Inflammatory macrophage treated with lipopolysaccharide for 1 hour (primary cell): ENCODE measurements at regions not wholly inside any gene's neighbourhood (a gene's known extent, or its start where the extent isn't known, plus 50 kb on each side); places are given as distances from the start of the nearest gene placed in this dataset.

ENCODE experiments used
- DNase-seq, 2 donors: peaks; one replicate each; pipeline ENCODE4 v3.0.0-alpha.2; 2020 to 2022

DNA sequence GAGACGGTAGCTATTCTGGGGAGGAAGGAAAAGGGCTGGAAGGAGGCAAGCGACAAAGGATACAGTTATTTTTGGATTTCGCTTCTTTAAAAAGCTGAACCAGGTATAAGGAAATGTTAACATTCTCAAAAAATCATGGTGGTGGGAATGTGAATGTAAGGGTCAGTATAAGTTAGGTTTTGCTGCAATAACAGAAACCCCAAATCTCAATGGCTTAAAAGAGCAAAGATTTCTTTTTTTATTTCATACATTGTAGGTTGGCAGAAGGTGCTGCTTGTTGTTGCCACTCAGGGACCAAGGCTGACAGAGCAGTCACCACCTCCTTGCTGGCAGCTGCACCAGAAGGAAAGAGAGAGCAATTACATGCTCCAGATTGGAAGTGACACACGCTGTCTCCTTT lies 176.3 kb upstream of the LPP start:
- DNase-seq, result no peak

DNA sequence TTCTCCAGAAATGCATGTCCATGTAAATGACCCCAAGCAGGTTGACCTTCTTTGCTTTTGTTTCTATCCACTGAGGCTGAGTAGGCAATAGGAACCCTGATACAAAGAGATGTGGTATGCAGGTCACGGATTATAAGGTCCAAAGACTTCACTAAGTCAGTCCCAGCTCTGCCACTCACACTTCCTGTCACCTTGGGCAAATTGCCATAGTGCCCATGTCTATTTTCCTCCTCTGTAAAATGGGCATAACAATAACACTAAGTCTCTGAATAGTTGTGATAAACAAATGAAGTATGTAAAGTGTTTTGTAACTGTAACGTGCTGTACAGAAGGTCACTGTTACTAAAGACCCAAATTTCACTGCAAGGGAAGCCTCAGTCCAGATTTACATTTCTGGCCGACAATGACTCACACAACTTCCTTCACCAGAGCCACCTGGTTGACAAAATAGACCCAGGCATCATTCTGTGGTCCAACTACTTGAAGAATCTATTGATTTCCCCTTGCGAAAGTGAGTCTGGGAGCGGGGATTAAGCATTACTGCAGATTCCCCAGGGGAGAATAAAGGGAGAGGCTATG lies 175.4 kb upstream of the LPP start:
- no peak for DNase-seq

DNA sequence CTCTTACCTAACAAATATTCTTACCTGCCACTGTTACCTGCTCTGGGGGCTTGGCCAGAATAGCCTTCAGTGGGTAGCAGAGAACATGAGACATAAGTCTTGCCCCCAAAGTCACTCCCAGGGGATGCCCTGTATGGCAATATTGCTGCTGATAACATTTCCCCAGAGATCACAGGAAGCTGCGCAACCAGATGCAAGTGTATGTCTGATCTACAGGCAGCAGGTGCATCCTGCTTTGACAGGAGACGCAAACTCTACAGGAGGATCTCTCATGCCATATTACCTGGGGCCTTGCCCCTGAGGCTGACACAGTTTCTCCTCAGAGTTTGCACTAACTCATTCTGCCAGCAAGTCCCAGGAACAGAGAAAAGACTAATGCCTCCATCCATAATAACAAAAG lies 174.4 kb upstream of the LPP start:
- DNase-seq, result no peak

DNA sequence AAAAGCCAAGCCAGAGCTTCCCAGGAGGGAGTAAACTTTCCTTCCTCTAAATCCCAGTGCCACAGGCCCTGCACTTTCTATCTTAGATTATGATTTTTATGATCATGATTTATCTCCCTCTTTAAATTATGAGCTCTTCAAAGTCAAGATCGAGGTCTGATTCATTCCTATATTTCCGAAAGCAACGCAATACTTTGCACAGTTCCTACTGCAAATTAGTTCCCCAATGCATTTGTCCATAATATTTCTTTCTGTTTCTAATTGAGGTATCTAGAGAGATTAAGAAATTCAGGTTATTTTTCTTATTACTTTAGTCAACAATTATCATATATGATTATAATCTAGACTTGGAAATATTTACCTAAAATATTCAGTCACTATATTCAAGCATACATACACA lies 173.1 kb upstream of the LPP start:
- DNase-seq, result peak in 1 of 2 donors; percentile 48

DNA sequence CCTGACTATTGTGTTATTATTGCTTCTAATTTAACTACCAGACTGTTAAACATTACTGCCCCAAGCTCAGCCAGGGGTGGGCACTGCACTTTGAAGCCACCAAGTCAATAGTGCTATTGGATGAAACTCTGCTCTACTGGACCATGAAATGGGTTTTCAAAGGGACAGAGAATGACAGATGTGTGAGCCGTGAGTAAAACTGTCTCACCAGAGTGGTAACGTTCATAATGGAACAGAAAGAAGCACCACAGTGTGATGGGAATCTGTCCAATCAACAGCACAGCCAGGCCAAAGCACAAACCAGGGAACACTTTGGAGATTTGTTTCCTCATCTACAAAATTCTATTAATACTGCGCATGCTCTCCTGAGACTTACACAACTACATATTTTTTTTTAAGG lies 171.8 kb upstream of the LPP start:
- DNase-seq, result no peak

DNA sequence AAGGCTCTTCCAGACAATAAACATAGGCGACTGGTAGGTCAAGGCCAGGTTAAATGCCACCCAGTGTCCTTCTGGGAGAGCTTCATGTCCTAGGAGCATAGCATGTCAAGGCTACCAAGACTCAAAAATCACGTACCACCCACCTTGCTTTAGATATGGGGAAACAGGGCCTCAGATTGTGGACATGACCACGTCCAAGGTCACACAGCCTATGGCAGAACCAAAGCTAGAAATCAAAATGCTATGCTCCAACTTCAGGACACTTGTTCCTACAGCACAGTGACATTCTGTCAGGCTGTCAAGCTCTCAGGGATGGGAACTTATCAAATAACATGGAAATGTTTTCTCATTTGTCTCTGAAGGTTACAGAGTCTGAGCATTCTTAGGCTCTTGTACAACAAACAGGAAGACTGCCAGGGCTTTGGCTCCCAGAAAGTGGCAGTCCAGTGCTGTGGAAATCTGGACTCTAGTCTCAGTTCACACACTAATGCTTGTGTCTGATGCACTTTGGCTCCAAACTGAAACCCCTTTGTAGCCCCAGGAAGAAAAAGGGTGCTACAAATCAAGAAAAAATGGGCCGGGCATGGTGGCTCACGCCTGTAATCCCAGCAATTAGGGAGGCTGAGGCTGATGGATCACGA lies 170.4 kb upstream of the LPP start:
- no peak for DNase-seq

- no peak for DNase-seq
Measured at GRCh38 chr3:187985647-187986046, 168.3 kb upstream of the LPP start.

- DNase-seq, result peak; percentile 73 to 85
Measured at GRCh38 chr3:187986514-187986934, 167.4 kb upstream of the LPP start.

DNA sequence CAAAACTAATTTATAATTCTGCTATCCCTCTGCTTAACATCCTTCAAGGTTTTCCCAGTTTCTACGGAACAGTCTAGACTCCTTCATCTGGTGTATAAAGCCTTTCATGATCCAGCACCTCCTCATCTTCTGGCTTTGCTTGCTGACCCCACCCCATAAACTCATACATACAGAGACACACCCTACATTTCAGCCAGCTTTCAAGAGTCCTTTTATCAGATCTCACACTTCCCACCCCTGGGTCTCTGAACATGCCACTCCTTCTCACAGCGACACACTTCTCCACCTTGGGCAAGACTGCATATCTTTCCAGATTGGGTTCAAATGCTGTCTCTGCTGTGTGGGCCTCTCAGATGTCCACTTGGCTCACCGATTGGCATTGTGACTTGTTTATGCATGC lies 166.8 kb upstream of the LPP start:
- no peak for DNase-seq

DNA sequence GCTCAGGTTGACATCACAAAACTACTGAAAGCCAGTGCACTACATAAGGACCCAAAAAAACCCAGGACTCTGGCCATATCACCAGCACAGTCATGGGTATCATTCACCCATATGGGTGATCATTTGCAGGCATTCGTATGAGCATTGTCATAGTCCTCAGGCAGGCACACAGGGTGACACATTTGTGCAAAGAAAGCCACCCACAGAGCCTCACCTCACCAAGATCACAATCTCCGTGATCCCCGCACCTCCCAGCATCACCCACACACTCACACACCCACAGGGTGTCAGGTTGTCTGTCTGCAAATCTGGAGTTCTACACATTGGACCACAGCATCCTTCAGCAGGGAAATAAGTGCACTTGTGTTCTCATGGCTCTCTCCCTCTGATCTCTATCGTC lies 166.0 kb upstream of the LPP start:
- DNase-seq, result no peak

- DNase-seq, result no peak
Measured at GRCh38 chr3:187989575-187990153, 164.3 kb upstream of the LPP start.

- DNase-seq, result no peak
Measured at GRCh38 chr3:187992609-187993008, 161.3 kb upstream of the LPP start.

DNA sequence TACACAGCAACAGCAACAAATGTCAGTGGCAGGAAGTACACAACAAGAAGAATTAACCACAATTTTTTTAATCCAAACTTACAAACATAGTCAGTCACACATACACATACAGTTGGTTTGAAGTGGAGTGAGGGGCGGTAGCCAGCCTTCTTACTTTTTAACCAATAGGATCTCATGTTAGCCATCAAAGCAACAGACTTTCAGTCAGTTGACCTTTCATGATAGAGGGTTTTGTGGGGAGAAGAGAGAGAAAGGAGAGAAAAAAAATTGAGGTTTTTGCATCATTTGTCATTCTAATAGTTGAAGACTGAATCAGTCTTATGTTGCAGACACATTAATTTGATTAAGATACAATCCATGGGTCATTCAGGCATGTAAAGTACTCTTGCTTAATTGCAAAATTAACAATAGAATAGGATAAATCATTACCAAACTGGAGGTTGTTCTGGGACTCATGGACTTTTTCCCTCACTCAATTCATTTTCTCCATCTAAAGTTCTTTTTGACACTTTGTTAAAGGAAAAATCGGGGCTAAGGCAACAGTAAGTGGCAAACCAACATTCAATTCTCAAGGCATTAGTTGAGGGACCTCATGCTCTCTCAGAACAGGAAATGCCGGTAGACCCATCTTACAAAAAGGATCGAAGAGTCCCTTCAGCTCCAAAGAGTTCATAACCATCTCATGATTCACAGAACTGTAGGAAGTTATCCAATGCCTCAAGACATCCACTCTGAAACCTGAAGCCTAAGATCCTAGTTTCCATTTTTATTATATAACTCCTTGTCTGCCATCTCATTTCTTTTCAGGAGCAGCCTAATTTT lies 159.5 kb upstream of the LPP start:
- no peak for DNase-seq

DNA sequence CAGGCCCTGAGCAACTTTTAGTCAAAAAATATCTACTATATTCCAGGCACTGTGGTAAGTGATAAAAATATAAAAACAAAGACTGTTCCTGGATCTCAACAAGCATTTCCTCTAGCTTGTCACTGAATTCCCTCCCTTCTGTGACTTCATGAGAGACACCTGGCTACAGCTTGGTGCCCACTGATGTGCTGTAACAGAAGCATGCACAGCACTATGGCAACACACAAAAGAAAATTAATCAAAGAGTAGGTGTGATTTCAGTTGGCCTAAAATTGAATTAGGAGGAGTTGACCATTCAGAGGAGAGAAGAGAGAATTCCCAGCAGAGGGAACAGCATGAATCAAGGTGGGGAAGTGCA lies 158.9 kb upstream of the LPP start:
- DNase-seq, result no peak

DNA sequence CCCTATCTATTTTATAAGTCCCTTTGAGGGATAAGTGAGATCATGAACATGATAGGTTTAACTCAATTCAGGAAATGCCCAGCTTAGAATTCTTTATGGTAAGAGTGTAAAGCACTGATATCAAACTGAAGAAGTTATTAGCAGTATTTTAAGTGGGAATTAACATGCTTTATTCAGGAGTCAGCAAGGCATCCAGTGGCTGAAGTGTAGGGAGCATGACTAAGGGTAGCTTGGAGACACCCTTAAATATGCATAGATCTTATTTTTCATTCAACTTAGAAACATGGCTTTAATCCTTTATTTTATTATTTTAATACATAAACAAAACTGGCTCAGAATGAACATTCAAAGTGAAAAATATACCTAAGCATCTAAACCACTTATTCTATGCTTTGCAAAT lies 158.3 kb upstream of the LPP start:
- DNase-seq, result no peak

DNA sequence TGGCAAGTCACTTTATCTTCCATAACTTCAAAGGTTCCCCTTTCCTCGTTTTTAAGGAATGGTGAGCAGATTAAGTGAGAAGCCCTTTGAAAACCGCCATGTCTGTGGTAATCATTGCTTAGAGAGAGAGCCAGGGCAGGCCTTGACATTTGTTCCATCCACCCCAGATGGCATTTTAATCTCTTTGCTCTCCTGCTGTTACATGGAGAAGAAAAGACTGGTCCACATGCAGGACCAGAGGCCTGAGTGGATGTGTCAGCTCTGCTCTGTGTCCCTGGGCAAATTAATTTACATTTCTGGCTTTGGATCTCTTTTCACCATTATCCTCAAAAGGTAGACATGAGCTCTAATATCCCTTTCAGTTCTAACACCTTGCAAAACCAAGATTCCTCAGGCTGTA lies 157.3 kb upstream of the LPP start:
- DNase-seq, result no peak

- no peak for DNase-seq
Measured at GRCh38 chr3:187997490-187997889, 156.5 kb upstream of the LPP start.

DNA sequence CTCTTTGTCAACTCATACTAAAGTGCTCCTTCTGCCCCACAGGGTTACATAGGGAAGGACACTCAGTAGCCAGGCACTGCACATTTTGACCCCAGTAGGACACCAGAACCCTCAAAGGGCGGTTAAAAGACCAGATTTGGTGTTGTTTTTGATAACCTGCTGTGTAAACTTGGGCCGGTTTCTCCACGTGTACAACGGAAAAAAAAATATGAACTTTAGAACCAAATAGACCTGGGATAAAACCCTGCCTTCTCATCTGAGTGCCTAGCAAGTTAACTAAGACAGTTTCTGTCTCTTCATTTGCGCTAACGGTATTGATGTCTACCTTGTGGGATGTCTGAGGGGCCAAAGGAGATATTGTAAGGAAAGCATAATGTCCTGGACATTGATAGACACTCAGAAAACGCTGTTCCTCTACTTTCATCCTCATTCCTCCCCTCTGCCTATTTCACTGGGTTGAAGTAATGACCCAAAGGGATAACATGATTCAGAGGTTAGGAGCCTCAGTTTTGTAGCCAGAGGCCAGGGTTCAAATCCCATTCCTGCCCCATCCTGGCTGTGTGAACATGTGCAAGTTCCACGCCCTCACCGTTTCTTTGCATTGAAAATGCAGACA lies 155.9 kb upstream of the LPP start:
- DNase-seq, result no peak

GRCh38 chr3:187998611-187999010 lies 155.3 kb upstream of the LPP start:
- DNase-seq, result no peak

DNA sequence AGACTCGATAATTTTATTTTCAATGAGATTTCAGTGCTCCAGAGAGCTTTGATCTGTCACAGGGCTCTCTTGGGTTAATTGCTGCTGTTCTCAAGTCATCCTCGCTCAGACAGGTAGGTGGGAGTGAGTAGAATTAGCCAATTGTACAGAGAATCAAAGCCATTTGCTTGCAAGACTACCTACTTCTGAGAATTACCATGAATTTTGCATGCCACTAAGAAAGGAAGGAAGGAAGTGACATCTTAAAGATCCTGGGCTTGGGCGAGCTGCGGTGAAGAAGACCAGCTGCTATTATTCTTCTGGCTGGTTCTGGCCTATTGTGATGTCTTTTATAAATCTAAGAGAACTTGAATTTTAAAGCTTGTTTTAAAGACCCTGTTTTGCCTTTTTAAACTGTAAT lies 154.1 kb upstream of the LPP start:
- peak in 1 of 2 donors; percentile 22 for DNase-seq

- no peak for DNase-seq
Measured at GRCh38 chr3:188000361-188000861, 153.5 kb upstream of the LPP start.

GRCh38 chr3:188001093-188001492 lies 152.9 kb upstream of the LPP start:
- DNase-seq, result no peak

DNA sequence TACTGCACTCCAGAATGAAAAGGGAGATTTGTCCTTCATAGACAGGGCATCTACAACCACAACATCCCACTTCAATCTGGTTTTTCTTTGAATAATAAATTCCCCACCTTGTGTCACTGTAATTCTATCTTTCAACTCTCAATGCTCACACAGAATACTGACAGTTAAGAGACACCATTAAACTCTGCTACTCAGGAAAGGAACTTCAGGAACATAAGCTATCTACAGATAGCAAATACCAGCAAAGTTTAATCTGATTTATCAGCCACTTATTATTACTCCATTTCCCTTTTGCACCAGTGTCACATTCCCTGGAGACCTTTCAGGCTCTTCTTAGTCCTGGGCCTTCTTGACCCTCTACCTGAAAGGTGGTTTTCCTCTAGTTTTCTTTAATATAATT lies 152.0 kb upstream of the LPP start:
- no peak for DNase-seq
